GDM1 (cell line): ENCODE measurements at regions not wholly inside any gene's neighbourhood (a gene's known extent, or its start where the extent isn't known, plus 50 kb on each side); places are given as distances from the start of the nearest gene placed in this dataset.
"Not testable (repeated sequence)": the region's sequence is repeated elsewhere in the genome, so short reads cannot be mapped to it uniquely, and the experiment has no call there.

Experiments used
- DNase-seq: peaks from one replicate; lab custom pipeline; 2025; lab: John Stamatoyannopoulos, UW

- no peak for DNase-seq
Observed at GRCh38 chr3:107142171-107142570, 235.1 kb upstream of the CCDC54 start.

GRCh38 chr3:107142786-107143575 is 234.3 kb upstream of the CCDC54 start:
- no peak for DNase-seq

- no peak for DNase-seq
Observed at GRCh38 chr3:107150675-107151074, 226.6 kb upstream of the CCDC54 start.

GRCh38 chr3:107153981-107154380 is 223.3 kb upstream of the CCDC54 start:
- DNase-seq: no peak

GRCh38 chr3:107172411-107172810 is 204.8 kb upstream of the CCDC54 start:
- DNase-seq: no peak

GRCh38 chr3:107184375-107184774 is 192.9 kb upstream of the CCDC54 start:
- no peak for DNase-seq

- no peak for DNase-seq
Observed at GRCh38 chr3:107188262-107188661, 189.0 kb upstream of the CCDC54 start.

- no peak for DNase-seq
Observed at GRCh38 chr3:107189158-107189791, 188.0 kb upstream of the CCDC54 start.

- DNase-seq: no peak
Observed at GRCh38 chr3:107193116-107193515, 184.1 kb upstream of the CCDC54 start.

GRCh38 chr3:107198581-107199181 is 178.6 kb upstream of the CCDC54 start:
- no peak for DNase-seq

GRCh38 chr3:107201146-107201545 is 176.1 kb upstream of the CCDC54 start:
- DNase-seq: no peak

- DNase-seq: not testable (repeated sequence)
Observed at GRCh38 chr3:107202885-107203284, 174.4 kb upstream of the CCDC54 start.

GRCh38 chr3:107204121-107204520 is 173.1 kb upstream of the CCDC54 start:
- DNase-seq: no peak

GRCh38 chr3:107205358-107205757 is 171.9 kb upstream of the CCDC54 start:
- DNase-seq: no peak

- peak; percentile 14 for DNase-seq
Observed at GRCh38 chr3:107206141-107206540, 171.1 kb upstream of the CCDC54 start.

- DNase-seq: no peak
Observed at GRCh38 chr3:107206945-107207344, 170.3 kb upstream of the CCDC54 start.

GRCh38 chr3:107208100-107208499 is 169.1 kb upstream of the CCDC54 start:
- no peak for DNase-seq

- no peak for DNase-seq
Observed at GRCh38 chr3:107208796-107209195, 168.4 kb upstream of the CCDC54 start.

GRCh38 chr3:107209302-107209990 is 167.8 kb upstream of the CCDC54 start:
- no peak for DNase-seq

GRCh38 chr3:107211608-107212007 is 165.6 kb upstream of the CCDC54 start:
- DNase-seq: no peak

GRCh38 chr3:107212618-107213017 is 164.6 kb upstream of the CCDC54 start:
- DNase-seq: no peak

GRCh38 chr3:107213044-107213669 is 164.1 kb upstream of the CCDC54 start:
- DNase-seq: no peak
